ENCODE measurements at regions not wholly inside any gene's neighbourhood (a gene's known extent, or its start where the extent isn't known, plus 50 kb on each side); places are given as distances from the start of the nearest gene placed in this dataset.

GRCh38 chr15:97317163-97317562, 643.3 kb upstream of the ARRDC4 start:
- Histone ChIP-seq H3K36me3 (ENCODE audit: control insufficient read depth, insufficient read depth, low read length) (no peaks in the 10 kb centered on the region), H3K4me3 (replicated peaks; ENCODE audit: low read depth, low read length) (no peak overlapping the region), H3K27me3 (replicated peaks; ENCODE audit: control insufficient read depth, insufficient read depth, low read length) (no peaks in the 10 kb centered on the region)
- no peak for DNase-seq (ENCODE audit: extremely low read depth, insufficient read length)
- TF ChIP-seq CTCF (IDR thresholded peaks at IDR 0.05; ENCODE audit: insufficient read depth, low read length, poor library complexity, severe bottlenecking), result no peak

GRCh38 chr15:97319291-97319690, 641.2 kb upstream of the ARRDC4 start:
- TF ChIP-seq CTCF (IDR thresholded peaks at IDR 0.05; ENCODE audit: insufficient read depth, low read length, poor library complexity, severe bottlenecking), result no peak
- no peak overlapping the region for H3K4me3 ChIP-seq (replicated peaks; ENCODE audit: low read depth, low read length)
- no peak for DNase-seq (ENCODE audit: extremely low read depth, insufficient read length)
- H3K27me3 ChIP-seq (replicated peaks; ENCODE audit: control insufficient read depth, insufficient read depth, low read length), result no peaks in the 10 kb centered on the region
- no peaks in the 10 kb centered on the region for H3K36me3 ChIP-seq (ENCODE audit: control insufficient read depth, insufficient read depth, low read length)

GRCh38 chr15:97346221-97346620, 614.3 kb upstream of the ARRDC4 start:
- H3K4me3 ChIP-seq (replicated peaks; ENCODE audit: low read depth, low read length), result no peak overlapping the region
- H3K36me3 ChIP-seq (ENCODE audit: control insufficient read depth, insufficient read depth, low read length), result no peaks in the 10 kb centered on the region
- H3K27me3 ChIP-seq (replicated peaks; ENCODE audit: control insufficient read depth, insufficient read depth, low read length), result no peaks in the 10 kb centered on the region
- TF ChIP-seq CTCF (IDR thresholded peaks at IDR 0.05; ENCODE audit: insufficient read depth, low read length, poor library complexity, severe bottlenecking), result no peak
- no peak for DNase-seq (ENCODE audit: extremely low read depth, insufficient read length)

GRCh38 chr15:97350813-97351212, 609.7 kb upstream of the ARRDC4 start:
- H3K36me3 ChIP-seq (ENCODE audit: control insufficient read depth, insufficient read depth, low read length), result no peaks in the 10 kb centered on the region
- H3K27me3 ChIP-seq (replicated peaks; ENCODE audit: control insufficient read depth, insufficient read depth, low read length), result no peaks in the 10 kb centered on the region
- TF ChIP-seq CTCF (IDR thresholded peaks at IDR 0.05; ENCODE audit: insufficient read depth, low read length, poor library complexity, severe bottlenecking), result no peak
- H3K4me3 ChIP-seq (replicated peaks; ENCODE audit: low read depth, low read length), result no peak overlapping the region
- no peak for DNase-seq (ENCODE audit: extremely low read depth, insufficient read length)

GRCh38 chr15:97383516-97383915, 577.0 kb upstream of the ARRDC4 start:
- no peaks in the 10 kb centered on the region for H3K27me3 ChIP-seq (replicated peaks; ENCODE audit: control insufficient read depth, insufficient read depth, low read length)
- no peak for TF ChIP-seq CTCF (IDR thresholded peaks at IDR 0.05; ENCODE audit: insufficient read depth, low read length, poor library complexity, severe bottlenecking)
- no peak for DNase-seq (ENCODE audit: extremely low read depth, insufficient read length)

GRCh38 chr15:97386940-97387339, 573.6 kb upstream of the ARRDC4 start:
- no peaks in the 10 kb centered on the region for H3K36me3 ChIP-seq (ENCODE audit: control insufficient read depth, insufficient read depth, low read length)
- no peaks in the 10 kb centered on the region for H3K27me3 ChIP-seq (replicated peaks; ENCODE audit: control insufficient read depth, insufficient read depth, low read length)
- TF ChIP-seq CTCF (IDR thresholded peaks at IDR 0.05; ENCODE audit: insufficient read depth, low read length, poor library complexity, severe bottlenecking), result no peak
- H3K4me3 ChIP-seq (replicated peaks; ENCODE audit: low read depth, low read length), result no peak overlapping the region
- no peak for DNase-seq (ENCODE audit: extremely low read depth, insufficient read length)

More at GRCh38 chr15:97383516-97383915, 577.0 kb upstream of the ARRDC4 start:
- Histone ChIP-seq H3K36me3 (ENCODE audit: control insufficient read depth, insufficient read depth, low read length) (no peaks in the 10 kb centered on the region), H3K4me3 (replicated peaks; ENCODE audit: low read depth, low read length) (no peak overlapping the region)

Data from GM06990 (cell line).